ENCODE measurements at regions not wholly inside any gene's neighbourhood (a gene's known extent, or its start where the extent isn't known, plus 50 kb on each side); places are given as distances from the start of the nearest gene placed in this dataset.

- DNase-seq (ENCODE audit: low spot score) = no peak
- TF ChIP-seq CTCF (IDR thresholded peaks at IDR 0.05; ENCODE audit: extremely low read depth, insufficient read depth, missing control alignments) = no peak
- in situ Hi-C loops (cut with MboI; ENCODE audit: low pct_unique_long_range_greater_than_20kb, low sequenced_read_pairs, unreplicated experiment) = no loop called here
These were observed 58.3 kb upstream of the NEUROD6 start for GRCh38 chr7:31398815-31399214.

- no peak for DNase-seq (ENCODE audit: low spot score)
- in situ Hi-C loops (cut with MboI; ENCODE audit: low pct_unique_long_range_greater_than_20kb, low sequenced_read_pairs, unreplicated experiment) = no loop called here
These were observed 66.7 kb upstream of the NEUROD6 start for GRCh38 chr7:31407178-31407676.

GRCh38 chr7:31408140-31408729, 67.7 kb upstream of the NEUROD6 start:
- in situ Hi-C loops (cut with MboI; ENCODE audit: low pct_unique_long_range_greater_than_20kb, low sequenced_read_pairs, unreplicated experiment) = no loop called here
- no peak for TF ChIP-seq CTCF (IDR thresholded peaks at IDR 0.05; ENCODE audit: extremely low read depth, insufficient read depth, missing control alignments)
- no peak for DNase-seq (ENCODE audit: low spot score)

More at GRCh38 chr7:31407178-31407676, 66.7 kb upstream of the NEUROD6 start:
- TF ChIP-seq CTCF (IDR thresholded peaks at IDR 0.05; ENCODE audit: extremely low read depth, insufficient read depth, missing control alignments) = no peak

GRCh38 chr7:31410265-31410664, 69.7 kb upstream of the NEUROD6 start:
- in situ Hi-C loops (cut with MboI; ENCODE audit: low pct_unique_long_range_greater_than_20kb, low sequenced_read_pairs, unreplicated experiment) = no loop called here
- TF ChIP-seq CTCF (IDR thresholded peaks at IDR 0.05; ENCODE audit: extremely low read depth, insufficient read depth, missing control alignments) = no peak
- no peak for DNase-seq (ENCODE audit: low spot score)

- no peak for TF ChIP-seq CTCF (IDR thresholded peaks at IDR 0.05; ENCODE audit: extremely low read depth, insufficient read depth, missing control alignments)
- in situ Hi-C loops (cut with MboI; ENCODE audit: low pct_unique_long_range_greater_than_20kb, low sequenced_read_pairs, unreplicated experiment) = no loop called here
- DNase-seq (ENCODE audit: low spot score) = no peak
These were observed 70.9 kb upstream of the NEUROD6 start for GRCh38 chr7:31411416-31411815.

- in situ Hi-C loops (cut with MboI; ENCODE audit: low pct_unique_long_range_greater_than_20kb, low sequenced_read_pairs, unreplicated experiment) = no loop called here
- no peak for DNase-seq (ENCODE audit: low spot score)
- no peak for TF ChIP-seq CTCF (IDR thresholded peaks at IDR 0.05; ENCODE audit: extremely low read depth, insufficient read depth, missing control alignments)
These were observed 73.2 kb upstream of the NEUROD6 start for GRCh38 chr7:31413766-31414165.
